RPMI8226 (cell line): ENCODE measurements at regions not wholly inside any gene's neighbourhood (a gene's known extent, or its start where the extent isn't known, plus 50 kb on each side); places are given as distances from the start of the nearest gene placed in this dataset.

Experiments used
- DNase-seq: peaks from one replicate; pipeline ENCODE4 v3.0.0-alpha.2; 2015

DNA sequence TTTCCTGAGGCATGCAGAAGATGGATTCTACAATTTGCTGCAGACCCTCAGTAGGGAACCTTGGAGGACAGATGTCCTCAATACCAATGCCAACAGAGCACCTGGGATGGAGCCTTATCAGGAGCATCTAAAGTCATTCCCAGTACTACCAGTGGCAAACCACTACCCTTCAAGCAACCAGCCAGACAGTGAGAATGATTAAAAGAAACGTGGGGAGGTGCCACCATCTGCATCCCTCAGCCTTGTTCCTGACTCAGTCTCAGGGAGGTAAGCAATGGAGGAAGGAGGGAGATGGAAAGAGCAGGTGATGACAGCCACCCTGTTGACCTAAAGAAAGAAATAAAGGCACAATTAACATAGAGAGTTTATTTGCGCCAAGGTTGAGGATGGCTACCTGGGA, 175.2 kb upstream of the GRIN2B start:
- no peak for DNase-seq

DNA sequence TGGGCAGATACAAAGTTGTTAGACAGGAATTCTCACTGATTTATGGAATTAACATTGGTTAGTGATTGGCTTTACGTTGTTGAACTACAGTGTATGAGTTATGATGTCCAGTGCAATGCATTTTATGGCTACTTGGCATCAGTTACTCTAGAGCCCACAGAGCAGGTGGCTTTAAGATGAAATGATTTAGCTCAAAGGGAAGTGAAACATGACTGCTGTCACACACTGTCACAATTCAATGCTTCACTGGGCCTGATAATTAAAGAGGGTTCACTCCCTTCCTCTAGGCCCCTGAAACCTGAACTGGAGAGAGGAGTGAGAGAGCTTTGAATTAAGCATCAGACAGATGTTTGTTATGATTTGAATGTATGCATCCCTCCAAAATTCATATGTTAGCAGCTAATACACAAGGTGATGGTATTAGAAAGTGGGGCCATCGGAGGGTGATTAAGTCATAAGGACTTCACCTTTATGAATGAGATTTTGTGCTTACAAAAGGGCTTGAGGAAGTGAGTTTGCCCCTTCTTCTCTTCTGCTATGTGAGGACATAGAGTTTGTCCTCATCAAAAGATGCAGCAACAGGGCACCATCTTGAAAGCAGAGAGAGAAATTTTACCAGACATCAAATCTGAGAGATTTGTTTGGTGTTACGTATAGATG, 175.8 kb upstream of the GRIN2B start:
- peak; percentile 8 for DNase-seq

DNA sequence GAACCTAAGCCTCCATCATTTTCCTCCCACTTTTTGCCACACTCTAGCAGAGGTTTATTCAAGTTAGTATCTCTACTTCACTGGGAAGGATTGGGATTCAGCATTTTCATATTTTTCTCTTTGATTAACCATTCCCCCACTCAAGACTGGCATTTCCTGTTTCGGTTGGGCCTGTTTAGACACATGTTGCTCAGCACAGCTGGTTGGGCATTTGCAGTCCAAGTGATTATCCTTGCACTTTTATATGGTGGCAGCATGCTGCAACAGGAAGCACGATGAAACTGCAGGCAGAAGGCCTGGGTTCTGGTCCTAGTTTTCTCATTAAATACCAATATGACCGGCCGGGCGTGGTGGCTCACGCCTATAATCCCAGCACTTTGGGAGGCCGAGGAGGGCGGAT, 182.9 kb upstream of the GRIN2B start:
- DNase-seq, result no peak

DNA sequence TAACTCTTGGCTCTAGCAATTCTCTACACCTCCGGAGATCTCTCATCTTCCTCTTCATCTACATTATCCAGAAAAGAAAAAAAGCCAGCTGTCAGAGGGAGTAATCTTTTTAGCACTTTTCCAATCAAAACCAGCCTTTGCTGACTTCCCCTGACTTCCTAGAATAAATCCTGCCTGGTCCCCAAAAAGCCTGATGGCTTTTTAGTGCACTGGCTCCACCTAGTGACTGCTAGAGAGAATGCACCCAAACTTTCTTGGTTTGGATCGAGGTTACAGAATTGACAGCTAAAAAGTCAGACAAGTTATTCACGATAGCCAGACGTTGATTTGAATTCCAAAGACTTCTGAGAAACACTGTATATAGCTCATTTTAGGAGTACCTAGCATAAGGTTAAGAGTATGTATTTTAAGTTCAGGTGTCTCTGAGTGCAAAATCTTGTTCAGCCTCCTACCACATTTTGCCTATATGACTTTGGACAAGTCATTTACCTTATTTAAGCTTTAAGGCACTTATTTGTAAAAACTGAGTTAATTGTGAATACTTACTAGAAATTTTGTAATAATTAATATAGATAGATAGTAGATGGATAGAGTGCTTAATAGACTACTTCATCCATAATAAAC, 185.7 kb upstream of the GRIN2B start:
- peak; percentile 46 for DNase-seq

DNA sequence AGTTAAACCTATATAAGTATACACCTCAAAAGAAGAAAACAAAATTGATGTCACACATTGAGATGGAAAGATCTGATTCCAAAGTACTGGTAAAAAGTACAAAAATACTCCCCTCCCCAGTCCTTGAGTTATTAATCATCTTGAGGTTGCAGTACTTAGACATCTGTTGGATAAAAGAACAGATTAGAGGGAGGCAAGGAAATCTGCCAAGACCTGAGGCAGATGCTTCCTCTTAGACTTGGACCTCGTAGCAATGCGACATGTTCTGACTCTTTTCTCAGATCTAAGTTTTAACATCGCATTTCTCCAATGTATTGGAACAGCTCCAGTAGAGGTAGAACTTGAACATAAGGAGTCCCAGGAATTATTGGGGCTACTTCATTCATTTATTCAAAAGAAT, 187.9 kb upstream of the GRIN2B start:
- no peak for DNase-seq

DNA sequence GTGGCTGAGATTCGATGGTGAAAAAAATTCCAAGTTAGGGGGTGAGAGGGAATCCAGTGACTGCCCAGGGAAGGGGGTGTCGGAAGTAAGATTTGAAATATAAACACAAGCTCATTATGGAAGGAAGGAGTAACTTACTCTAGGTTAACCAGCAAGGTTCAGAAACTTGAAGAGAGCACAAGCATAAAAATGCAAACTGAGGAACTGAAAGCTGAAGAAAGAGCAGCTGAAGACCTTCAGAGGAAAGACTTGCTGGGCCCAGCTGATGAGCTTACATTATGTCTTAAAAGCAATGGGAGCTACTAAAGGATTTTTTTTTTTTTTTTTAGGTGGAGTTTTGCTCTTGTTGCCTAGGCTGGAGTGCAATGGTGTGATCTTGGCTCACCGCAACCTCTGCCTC, 189.7 kb upstream of the GRIN2B start:
- DNase-seq, result peak; percentile 13

DNA sequence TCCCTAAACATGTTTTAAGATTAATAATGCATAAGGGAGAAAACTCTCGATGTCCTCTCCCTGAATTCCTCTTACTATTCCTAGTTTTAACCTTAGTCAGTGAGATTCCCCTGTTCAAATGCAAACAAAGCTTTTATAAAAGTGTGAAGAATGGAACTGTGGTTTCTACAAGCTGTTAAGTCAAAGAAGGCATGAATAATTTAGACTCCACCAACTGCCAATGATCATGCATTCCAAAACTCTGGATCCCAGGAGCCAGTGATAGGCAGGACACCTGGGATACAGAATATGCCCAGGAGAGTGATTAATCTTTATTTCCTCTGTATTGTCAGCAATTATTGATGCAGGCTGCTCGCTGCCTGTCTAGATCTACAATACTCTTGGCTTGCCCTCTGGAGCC, 190.3 kb upstream of the ATF7IP start:
- DNase-seq, result no peak

DNA sequence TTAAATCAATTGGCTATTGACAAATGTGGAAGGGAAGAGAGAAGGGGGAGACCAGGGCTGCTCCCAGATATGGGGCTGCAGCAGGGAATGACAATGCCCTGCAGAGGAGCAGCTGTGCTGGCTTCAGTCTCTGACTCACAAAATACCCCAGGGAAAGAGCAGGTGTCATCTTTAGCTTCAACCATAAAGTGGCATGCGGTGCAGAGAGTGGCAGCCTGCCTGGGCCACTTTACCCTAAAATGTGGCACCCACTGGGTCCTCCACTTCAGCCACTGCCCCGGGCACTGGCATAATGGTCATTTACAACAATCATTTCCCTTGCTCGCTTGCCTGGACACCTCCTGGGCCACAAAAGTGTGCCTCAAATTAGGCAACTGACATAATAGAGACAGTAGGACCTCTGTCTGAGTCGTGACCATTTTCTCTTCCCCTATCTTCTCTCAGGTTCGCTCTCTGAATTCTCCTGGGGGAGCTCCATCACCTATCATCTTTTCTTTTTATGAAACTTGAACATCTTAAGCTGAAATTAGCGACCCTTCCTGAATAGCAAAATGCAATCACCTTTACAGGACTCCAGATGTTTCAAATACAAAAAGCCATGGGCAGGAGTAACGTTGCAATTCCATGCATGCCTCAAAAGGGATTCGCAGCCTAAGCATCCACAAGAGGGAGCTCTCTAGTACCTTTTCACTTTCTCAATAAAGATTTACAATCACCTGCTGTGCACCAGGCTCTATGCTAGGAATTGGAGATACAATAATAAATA, 179.9 kb upstream of the ATF7IP start:
- DNase-seq, result peak; percentile 57

DNA sequence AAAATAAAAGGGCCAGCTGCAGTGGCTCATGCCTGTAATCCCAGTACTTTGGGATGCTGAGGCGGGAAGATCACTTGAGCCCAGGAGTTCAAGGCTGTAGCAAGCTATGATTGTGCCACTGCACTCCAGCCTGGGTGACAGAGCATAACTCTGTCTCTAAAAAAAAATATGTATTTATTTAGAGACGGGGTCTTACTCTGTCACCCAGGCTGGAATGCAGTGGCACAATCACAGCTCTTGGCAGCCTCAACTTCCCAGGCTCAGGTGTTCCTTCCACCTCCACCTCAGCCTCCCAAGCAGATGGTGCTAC, 179.3 kb upstream of the ATF7IP start:
- DNase-seq, result no peak

DNA sequence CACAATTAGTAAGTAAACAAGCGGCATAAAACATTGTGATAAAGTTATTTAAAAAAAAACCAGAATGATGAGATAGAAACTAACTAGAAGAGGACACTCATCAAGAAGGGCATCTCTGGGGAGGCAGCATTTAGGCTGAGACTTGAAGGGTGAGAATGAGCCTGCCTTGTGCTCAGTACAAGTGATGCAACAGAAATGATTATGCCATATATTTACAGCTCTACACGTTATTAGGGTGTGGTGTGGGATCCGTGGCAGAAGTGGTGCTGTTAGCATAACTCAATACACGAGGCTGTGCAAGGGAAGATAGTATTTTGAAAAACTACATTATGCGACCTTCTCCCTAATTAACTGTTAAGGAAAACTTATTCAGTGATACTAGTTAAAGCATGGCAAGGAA, 178.5 kb upstream of the ATF7IP start:
- no peak for DNase-seq

DNA sequence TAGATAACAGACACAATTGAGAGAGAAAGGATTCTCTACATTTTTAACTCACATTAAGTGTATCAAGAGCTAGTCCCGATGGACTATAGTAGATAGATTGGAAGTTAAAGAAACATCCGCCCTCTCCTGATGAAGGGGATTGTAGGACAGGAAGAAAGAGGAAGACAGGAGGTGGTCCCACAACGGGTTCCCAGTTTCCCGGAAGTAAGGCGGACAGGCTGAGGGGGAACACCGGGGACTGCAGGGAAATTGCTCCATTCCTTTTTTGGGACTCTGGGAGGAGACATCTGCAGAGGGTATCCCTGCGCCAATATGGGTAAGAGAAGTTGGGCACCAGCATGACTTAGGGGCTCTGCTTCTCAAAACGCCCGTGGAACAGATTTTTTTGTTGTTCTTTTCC, 177.5 kb upstream of the ATF7IP start:
- no peak for DNase-seq

DNA sequence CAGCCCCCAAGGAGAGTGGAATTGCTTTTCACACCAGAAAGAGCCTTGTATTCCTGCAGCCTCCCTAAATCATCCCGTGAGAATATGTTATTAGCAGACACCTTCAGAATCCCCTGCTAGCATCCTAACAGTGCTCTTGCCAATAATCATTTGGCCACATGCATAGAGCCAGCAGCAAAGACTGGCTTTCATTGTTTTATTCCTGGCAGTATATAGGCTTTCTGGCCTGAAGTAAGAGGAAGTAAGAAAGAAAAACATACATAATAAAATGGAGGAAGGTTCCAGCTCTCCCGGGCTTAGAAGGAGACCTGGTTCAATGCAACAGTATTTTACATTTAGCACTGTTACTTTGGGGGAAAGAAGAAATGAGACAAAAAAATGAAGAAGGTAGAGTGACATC, 176.7 kb upstream of the ATF7IP start:
- DNase-seq, result no peak

DNA sequence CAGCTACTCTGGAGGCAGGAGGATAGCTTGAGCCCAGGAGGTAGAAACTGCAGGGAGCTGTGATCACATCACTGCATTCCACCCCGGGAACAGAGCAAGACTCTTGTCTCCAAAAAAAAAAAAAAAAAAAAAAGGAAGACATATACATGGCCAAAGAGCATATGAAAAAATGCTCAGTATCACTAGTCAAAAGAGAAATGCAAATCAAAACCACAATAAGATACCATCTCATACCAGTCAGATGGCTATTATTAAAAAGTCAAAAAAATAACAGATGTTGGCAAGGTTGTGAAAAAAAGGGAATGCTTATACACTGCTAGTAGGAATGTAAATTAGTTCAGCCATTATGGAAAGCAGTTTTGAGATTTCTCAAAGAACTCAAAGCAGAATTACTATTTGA, 174.8 kb upstream of the ATF7IP start:
- no peak for DNase-seq

DNA sequence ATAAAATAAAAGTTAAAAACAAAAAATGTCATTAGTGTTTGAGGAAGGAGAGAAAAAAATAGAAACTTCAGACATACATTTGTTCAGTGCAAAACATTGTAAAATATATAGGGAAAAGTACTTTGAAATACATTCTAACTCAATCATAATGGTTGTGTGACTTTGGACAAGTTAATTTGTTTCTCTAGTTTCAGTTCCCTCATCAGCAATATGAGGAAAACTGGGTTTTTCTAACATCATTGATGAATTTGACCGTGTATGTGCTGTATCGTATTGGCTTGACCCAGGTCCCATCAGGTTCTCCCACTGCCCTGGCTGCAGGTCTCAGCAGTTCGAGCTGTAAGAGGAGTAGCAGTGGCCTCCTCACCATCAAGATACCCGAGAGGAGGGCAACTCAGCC, 173.9 kb upstream of the ATF7IP start:
- no peak for DNase-seq

DNA sequence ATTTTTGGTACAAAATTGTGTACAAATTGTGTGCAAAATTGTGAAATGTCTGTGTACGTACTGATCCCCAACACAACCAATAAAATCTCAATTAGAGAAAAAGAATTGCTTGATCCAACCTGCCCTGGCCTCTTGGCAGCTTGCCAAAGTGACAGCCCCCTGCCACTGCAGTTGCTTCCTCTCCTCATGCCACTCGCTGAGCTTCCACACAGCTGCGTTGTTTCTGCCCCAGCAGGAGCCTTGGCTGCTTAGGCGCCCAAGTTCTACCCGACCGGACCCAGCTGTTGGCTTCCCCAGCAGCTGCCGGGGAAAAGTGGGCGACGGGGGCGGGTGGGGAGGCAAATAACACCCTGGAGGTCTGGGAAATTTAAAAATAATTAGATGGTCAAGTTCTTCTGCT, 171.8 kb upstream of the ATF7IP start:
- no peak for DNase-seq

DNA sequence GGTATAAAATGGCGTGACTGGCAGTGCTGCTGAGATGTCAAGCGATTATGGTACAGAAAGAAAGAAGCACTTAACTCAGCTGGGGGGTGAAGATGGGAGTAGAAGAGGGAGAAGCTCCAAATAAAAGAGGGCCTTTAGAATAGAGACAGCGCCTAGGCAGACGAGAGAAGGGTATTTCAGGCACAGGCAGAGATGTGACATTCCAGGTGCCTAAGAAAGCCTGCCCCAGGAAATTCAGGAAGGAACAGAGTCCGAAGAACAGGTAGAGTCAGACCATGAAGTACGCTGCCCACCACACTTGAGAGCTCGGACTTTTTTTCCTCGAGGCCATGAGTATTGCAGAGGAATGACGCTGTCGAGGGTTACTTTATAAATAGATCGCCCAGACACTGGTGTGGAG, 170.9 kb upstream of the ATF7IP start:
- DNase-seq, result no peak

DNA sequence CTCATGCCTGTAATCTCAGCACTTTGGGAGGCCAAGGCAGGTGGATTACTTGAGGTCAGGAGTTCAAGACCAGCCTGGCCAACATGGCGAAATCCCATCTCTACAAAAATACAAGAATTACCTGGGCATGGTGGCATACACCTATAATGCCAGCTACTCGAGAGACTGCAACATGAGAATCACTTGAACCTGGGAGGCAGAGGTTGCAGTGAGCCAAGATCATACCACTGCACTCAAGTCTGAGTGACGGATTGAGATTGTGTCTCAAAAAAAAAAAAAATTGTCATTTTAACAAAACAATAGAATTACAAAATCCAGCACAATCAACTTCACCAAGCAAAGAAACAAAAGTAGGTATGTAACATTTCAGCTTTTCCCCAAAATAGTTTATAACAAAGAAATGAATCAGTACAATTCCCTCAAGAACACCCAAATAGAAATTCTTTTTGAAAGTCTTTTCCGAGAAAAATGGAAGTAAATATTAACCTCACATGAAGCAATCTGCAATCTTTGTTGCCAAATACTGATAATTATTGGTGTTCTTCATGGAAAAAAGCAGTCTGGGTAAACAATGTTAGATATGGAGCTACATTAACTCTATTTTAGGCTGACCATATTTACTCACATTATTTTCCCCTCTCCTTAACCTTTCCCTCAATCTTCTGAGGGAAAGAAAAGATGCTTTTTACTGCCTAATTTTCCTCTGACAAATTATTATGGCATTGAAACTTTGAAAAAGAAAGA, 165.9 kb upstream of the ATF7IP start:
- no peak for DNase-seq

DNA sequence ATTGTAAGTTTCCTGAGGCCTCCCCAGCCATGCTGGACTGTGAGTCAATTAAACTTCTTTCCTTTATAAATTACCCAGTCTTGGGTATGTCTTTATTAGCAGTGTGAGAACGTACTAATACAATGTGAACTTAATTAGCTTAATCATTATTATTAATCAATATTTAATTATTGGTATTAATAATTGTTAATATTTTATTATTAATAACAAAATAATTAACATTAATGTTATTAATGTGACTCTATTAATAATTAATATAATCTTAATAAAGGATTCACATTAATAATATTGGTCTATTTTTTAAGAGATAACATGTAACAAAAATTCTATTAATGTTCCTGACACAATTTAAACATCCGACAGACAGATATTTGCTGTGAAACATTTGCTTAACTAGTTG, 164.9 kb upstream of the ATF7IP start:
- no peak for DNase-seq

DNA sequence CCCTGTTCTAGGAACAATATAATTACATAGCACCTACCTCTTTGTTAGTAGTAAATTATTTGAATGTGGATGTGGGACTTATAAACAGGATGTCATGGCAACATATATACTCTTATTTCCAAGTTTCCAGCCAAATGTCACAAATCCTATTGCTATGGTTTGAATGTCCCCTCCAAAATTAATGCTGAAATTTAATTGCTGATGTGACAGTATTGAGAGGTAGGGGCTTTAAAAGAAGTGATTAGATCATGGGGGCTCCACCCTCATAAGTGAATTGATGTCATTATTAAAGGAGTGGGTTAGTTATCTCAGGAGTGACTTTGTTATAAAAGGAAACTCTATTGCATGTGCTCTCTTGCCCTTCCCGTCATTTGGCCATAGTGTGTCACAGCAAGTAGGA, 164.2 kb upstream of the ATF7IP start:
- DNase-seq, result no peak

DNA sequence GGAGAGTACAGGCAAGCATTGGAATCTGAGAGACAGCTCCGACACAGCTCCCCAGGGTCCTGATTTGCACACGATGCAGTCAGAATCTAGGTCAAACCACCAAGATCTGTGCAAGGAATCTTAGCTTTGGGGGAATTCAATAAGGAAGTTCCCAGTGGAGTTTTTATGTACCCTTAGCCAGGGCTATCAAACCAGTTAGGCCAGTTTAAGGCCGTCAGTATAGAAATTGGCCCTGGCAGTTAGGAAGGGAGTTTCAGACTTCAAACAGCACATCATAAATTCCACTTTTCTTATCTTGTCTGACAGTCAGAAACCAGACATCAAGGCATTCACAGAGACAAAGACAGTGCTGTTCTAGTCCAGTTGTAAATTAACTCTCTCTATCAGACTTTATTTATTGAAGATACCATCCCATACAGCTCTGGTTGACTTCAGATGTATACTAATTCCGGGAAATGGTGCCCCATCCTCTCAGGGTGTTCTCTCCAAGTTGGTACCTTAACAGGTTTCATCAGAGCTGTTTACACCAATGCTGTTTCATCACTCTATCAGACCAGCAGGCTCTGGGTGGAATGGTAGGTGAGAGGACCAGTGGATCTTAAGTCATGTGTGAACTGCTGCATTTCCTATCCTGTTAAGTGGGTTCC, 157.5 kb upstream of the ATF7IP start:
- no peak for DNase-seq

DNA sequence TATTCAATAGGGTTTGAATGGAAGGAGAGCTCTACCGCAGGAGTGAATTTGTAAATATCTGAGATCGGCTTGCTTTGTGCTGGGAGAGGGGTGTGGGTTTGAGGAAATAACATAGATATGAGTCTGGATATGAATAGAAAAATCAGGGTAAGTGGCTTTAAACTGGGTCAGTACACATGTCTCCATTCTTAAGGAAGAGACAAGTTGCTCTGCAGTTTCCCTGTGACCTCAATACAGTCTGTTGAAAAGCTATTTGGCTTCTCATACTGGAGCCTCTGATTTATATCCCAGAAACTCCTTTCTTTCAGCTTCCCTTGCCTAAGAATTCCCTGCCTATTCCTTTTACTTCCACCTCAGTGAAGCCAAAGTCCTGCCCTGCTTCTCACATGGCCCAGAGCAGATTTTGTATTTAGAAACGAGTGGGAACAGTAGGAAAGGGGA, 153.5 kb upstream of the ATF7IP start:
- no peak for DNase-seq

DNA sequence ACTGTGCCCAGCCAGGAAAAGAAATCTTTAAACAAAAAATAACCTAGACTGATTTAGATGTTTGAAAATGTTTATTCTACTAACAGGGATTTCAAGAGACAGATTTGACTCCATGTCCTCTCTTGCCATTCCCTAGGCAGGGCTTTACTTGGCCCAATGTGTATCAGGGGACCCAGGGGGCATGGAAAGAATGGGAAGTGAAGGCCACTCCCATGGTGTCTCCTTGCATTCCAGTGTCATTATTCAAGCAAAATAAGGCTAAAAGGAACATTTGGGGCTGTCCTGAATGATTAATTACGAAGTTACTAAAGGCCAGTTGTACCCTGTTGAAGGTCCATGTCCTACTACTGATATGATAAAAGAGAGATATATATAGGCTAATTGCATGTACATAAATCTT, 151.9 kb upstream of the ATF7IP start:
- no peak for DNase-seq

DNA sequence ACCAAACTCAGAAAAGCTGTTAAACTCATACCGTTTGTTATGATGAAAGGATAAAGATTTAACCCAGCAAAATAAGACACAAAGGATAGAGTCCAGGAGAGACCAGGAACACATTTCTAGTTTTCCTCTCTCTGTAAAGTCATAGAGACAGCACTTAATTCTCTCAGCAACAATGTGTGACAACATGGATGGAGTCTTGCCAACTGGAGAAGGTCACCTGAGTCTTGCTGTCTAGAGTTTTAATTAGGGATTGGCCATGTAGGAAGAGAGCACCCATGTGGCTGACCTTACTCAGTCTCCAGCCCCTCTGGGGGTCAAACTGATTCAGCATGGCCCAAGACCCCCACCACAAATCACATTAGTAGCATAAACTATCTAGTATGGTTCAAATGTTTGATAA, 151.0 kb upstream of the ATF7IP start:
- DNase-seq, result no peak
